Endothelial cell of umbilical vein (primary cell): ENCODE measurements at regions not wholly inside any gene's neighbourhood (a gene's known extent, or its start where the extent isn't known, plus 50 kb on each side); places are given as distances from the start of the nearest gene placed in this dataset.

Experiments
- BruUV-seq: library from RNA; stranded (reverse); fragments of 400-500 nt; replicated peaks from 2 replicates; lab custom pipeline; 2021; lab: Mats Ljungman, UMichigan
- CTCF ChIA-PET: fragments of 300-600, 350-600 bp; sonication (Branson Sonifier 250); formaldehyde crosslinking; loops from one replicate; lab custom pipeline; 2021; ENCODE audit warnings: antibody characterized with exemption, inconsistent platforms; lab: Charles Lee
- POLR2A ChIA-PET: fragments of 300-600, 350-600 bp; sonication (Branson Sonifier 250); formaldehyde crosslinking; loops from one replicate; lab custom pipeline; 2021; ENCODE audit warnings: antibody characterized with exemption, inconsistent platforms; lab: Charles Lee
- DNase-seq: peaks from one replicate; pipeline ENCODE4 v3.0.0-alpha.2; 2011; ENCODE audit warnings: low read depth, low spot score
- FAIRE-seq: peaks from 2 replicates; lab custom pipeline; 2011; peaks lifted over from hg19 to GRCh38; lab: Jason Lieb, UNC
- H2AFZ ChIP-seq: 2 replicates; pipeline ENCODE4 v1.6.0; 2012; ENCODE audit warnings: low read depth, low read length, control low read depth, inconsistent platforms
- H3K27ac ChIP-seq: 2 replicates; pipeline ENCODE4 v1.5.1; 2011; ENCODE audit warnings: low read depth, mild to moderate bottlenecking, control low read depth, low read length, moderate library complexity; ENCODE audit not compliant: insufficient read depth
- H3K27me3 ChIP-seq, 2 experiments: 2 replicates each; pipeline versions ENCODE4 v1.6.0 to v1.6.1; 2011; ENCODE audit warnings: low read length in 2 of 2, mixed read lengths in 1 of 2; ENCODE audit not compliant: control insufficient read depth in 2 of 2, insufficient read depth in 2 of 2
- H3K36me3 ChIP-seq, 2 experiments: 2 replicates in 1 of 2; 3 replicates in 1 of 2; pipeline ENCODE4 v1.5.1; 2011; ENCODE audit warnings: low read length in 2 of 2, mild to moderate bottlenecking in 1 of 2, moderate library complexity in 1 of 2; ENCODE audit not compliant: control insufficient read depth in 2 of 2, insufficient read depth in 2 of 2; ENCODE audit errors: extremely low read depth in 1 of 2
- H3K4me1 ChIP-seq: 3 replicates; pipeline ENCODE4 v1.5.1; 2011; ENCODE audit warnings: mild to moderate bottlenecking, low read length; ENCODE audit not compliant: control insufficient read depth, insufficient read depth; ENCODE audit errors: extremely low read depth
- H3K4me2 ChIP-seq: 2 replicates; pipeline ENCODE4 v1.6.1; 2011; ENCODE audit warnings: low read length, control low read depth, mixed read lengths; ENCODE audit not compliant: insufficient read depth
- H3K4me3 ChIP-seq, 3 experiments: fragments of 200-600 bp in 1 of 3; sonication (generic), shearing (Covaris generic) in 1 of 3; replicated peaks in 1 of 3; 2 replicates each; pipeline ENCODE4 v1.5.1; 2011 to 2016; ENCODE audit warnings: control low read depth in 3 of 3, low read length in 3 of 3, mild to moderate bottlenecking in 2 of 3, inconsistent platforms in 1 of 3, low read depth in 1 of 3, moderate library complexity in 1 of 3; ENCODE audit not compliant: insufficient read depth in 1 of 3
- H3K79me2 ChIP-seq: 2 replicates; pipeline ENCODE4 v1.6.0; 2012; ENCODE audit warnings: low read length, inconsistent platforms; ENCODE audit not compliant: control insufficient read depth, insufficient read depth
- H3K9ac ChIP-seq: replicated peaks from 2 replicates; pipeline ENCODE3; 2011; ENCODE audit warnings: low read length, control low read depth; ENCODE audit not compliant: insufficient read depth; ENCODE audit errors: extremely low read depth
- H3K9me1 ChIP-seq: replicated peaks from 3 replicates; pipeline ENCODE4 v1.6.0; 2011; ENCODE audit warnings: mild to moderate bottlenecking, low read length; ENCODE audit not compliant: control insufficient read depth, insufficient read depth; ENCODE audit errors: extremely low read depth
- H3K9me3 ChIP-seq: replicated peaks from 2 replicates; pipeline ENCODE4 v1.5.1; 2012; ENCODE audit warnings: low read length, inconsistent platforms; ENCODE audit not compliant: control insufficient read depth, insufficient read depth
- H4K20me1 ChIP-seq: replicated peaks from 2 replicates; pipeline ENCODE3; 2011; ENCODE audit warnings: mild to moderate bottlenecking, low read length; ENCODE audit not compliant: control insufficient read depth, insufficient read depth; ENCODE audit errors: extremely low read depth
- EZH2 ChIP-seq: IDR thresholded peaks from 2 replicates; pipeline ENCODE4 v1.6.1; 2012; ENCODE audit warnings: borderline replicate concordance, low read depth, mild to moderate bottlenecking, moderate library complexity, low read length, inconsistent platforms; ENCODE audit not compliant: severe bottlenecking
- FOS ChIP-seq: IDR thresholded peaks from 2 replicates; pipeline ENCODE4 v1.6.1; 2011; ENCODE audit warnings: mild to moderate bottlenecking, low read length, moderate library complexity, borderline replicate concordance; ENCODE audit not compliant: insufficient read depth
- GATA2 ChIP-seq: IDR thresholded peaks from 2 replicates; pipeline ENCODE4 v1.7.0; 2011; ENCODE audit warnings: low read depth, mild to moderate bottlenecking, moderate library complexity, mixed read lengths, low read length; ENCODE audit not compliant: insufficient read length, insufficient read depth
- JUN ChIP-seq: IDR thresholded peaks from 2 replicates; pipeline ENCODE4 v1.6.1; 2011; ENCODE audit warnings: borderline replicate concordance, low read depth; ENCODE audit not compliant: insufficient read length, insufficient read depth
- MAX ChIP-seq: IDR thresholded peaks from 2 replicates; pipeline ENCODE4 v1.6.1; 2011; ENCODE audit not compliant: insufficient read depth, insufficient read length
- MYC ChIP-seq: IDR thresholded peaks from one replicate; pipeline ENCODE4 v1.6.1; 2011; ENCODE audit warnings: mild to moderate bottlenecking, low read depth, low read length
- POLR2A ChIP-seq: IDR thresholded peaks from 2 replicates; pipeline ENCODE4 v1.6.1; 2012; ENCODE audit warnings: low read depth, mild to moderate bottlenecking, control low read depth, low read length
- POLR2AphosphoS5 ChIP-seq: IDR thresholded peaks from 2 replicates; pipeline ENCODE4 v1.6.1; 2012; ENCODE audit warnings: low read depth, mild to moderate bottlenecking, control low read depth, low read length, moderate library complexity; ENCODE audit not compliant: insufficient read depth
- dilution Hi-C: fragments of 300-500 bp; cut with MboI; formaldehyde crosslinking; loops from one replicate; pipeline ENCODE4 v1.15.0; 2019; ENCODE audit warnings: low sequenced_read_pairs; ENCODE audit not compliant: extremely low pct_ligation_motif_present
- intact Hi-C: fragments of 100-400 bp; cut with micrococcal nuclease; formaldehyde crosslinking; loops from one replicate; pipeline ENCODE4 v1.10.0; 2022
- TF ChIP-seq, protein P1 (sequence below), 2 donors: IDR thresholded peaks; 1 replicate in 1 of 2; 2 replicates in 1 of 2; pipeline ENCODE4 v1.5.1; 2011; ENCODE audit warnings: low read length in 2 of 2, mild to moderate bottlenecking in 2 of 2, moderate library complexity in 2 of 2, control low read depth in 1 of 2, inconsistent platforms in 1 of 2, low read depth in 1 of 2; ENCODE audit not compliant: insufficient read depth in 1 of 2; ENCODE audit errors: extremely low read depth in 1 of 2

GRCh38 chr13:84542348-84542747 lies 660.1 kb upstream of the SLITRK1 start:
- FAIRE-seq = no peak
- Histone ChIP-seq H3K9me3 (no peaks in the 10 kb centered on the region), H3K36me3 (no peaks in the 10 kb centered on the region), H2AFZ (no peak overlapping the region), H3K4me2 (no peak overlapping the region), H3K9ac (no peak overlapping the region), H3K27me3 (no peaks in the 10 kb centered on the region), H3K9me1 (no peaks in the 10 kb centered on the region), H3K27ac (no peak overlapping the region), H3K4me3 (no peak overlapping the region), H3K4me1 (no peaks in the 10 kb centered on the region), H4K20me1 (no peaks in the 10 kb centered on the region), H3K79me2 (no peaks in the 10 kb centered on the region)
- BruUV-seq = no TSS peak
- dilution Hi-C loops = no loop called here
- DNase-seq = no peak
- intact Hi-C loops = no loop called here
- TF ChIP-seq GATA2 = no peak
- no peak for TF ChIP-seq MYC
- TF ChIP-seq POLR2AphosphoS5 = no peak
- TF ChIP-seq EZH2 = no peak
- no peak for TF ChIP-seq POLR2A
- ChIA-PET POLR2A (no interaction called here), CTCF (no interaction called here)

GRCh38 chr13:84536906-84537305 lies 654.6 kb upstream of the SLITRK1 start:
- dilution Hi-C loops = no loop called here
- Histone ChIP-seq H3K9me1 (no peaks in the 10 kb centered on the region), H3K9ac (no peak overlapping the region), H3K4me3 (no peak overlapping the region), H3K27ac (no peak overlapping the region), H4K20me1 (no peaks in the 10 kb centered on the region), H3K9me3 (no peaks in the 10 kb centered on the region), H2AFZ (no peak overlapping the region), H3K27me3 (no peaks in the 10 kb centered on the region), H3K79me2 (no peaks in the 10 kb centered on the region), H3K36me3 (no peaks in the 10 kb centered on the region), H3K4me2 (no peak overlapping the region), H3K4me1 (no peaks in the 10 kb centered on the region)
- DNase-seq = no peak
- ChIA-PET POLR2A (no interaction called here), CTCF (no interaction called here)
- TF ChIP-seq POLR2A = no peak
- no peak for TF ChIP-seq GATA2
- TF ChIP-seq POLR2AphosphoS5 = no peak
- TF ChIP-seq, protein P1, sequence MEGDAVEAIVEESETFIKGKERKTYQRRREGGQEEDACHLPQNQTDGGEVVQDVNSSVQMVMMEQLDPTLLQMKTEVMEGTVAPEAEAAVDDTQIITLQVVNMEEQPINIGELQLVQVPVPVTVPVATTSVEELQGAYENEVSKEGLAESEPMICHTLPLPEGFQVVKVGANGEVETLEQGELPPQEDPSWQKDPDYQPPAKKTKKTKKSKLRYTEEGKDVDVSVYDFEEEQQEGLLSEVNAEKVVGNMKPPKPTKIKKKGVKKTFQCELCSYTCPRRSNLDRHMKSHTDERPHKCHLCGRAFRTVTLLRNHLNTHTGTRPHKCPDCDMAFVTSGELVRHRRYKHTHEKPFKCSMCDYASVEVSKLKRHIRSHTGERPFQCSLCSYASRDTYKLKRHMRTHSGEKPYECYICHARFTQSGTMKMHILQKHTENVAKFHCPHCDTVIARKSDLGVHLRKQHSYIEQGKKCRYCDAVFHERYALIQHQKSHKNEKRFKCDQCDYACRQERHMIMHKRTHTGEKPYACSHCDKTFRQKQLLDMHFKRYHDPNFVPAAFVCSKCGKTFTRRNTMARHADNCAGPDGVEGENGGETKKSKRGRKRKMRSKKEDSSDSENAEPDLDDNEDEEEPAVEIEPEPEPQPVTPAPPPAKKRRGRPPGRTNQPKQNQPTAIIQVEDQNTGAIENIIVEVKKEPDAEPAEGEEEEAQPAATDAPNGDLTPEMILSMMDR (IDR thresholded peaks at IDR 0.05; ENCODE audit: extremely low read depth in 1 of 2, insufficient read depth in 1 of 2, low read depth in 1 of 2, low read length in 2 of 2) = no peak
- no peak for TF ChIP-seq JUN
- no peak for TF ChIP-seq MYC
- no peak for TF ChIP-seq FOS
- no peak for TF ChIP-seq EZH2
- no peak for TF ChIP-seq MAX
- no peak for FAIRE-seq
- intact Hi-C loops = no loop called here
- no TSS peak for BruUV-seq
